Astrocyte (in vitro differentiated cells and primary cell): ENCODE measurements at regions not wholly inside any gene's neighbourhood (a gene's known extent, or its start where the extent isn't known, plus 50 kb on each side); places are given as distances from the start of the nearest gene placed in this dataset.

ENCODE experiments used
- DNase-seq: peaks from one replicate; pipeline ENCODE4 v3.0.0-alpha.2; 2010; ENCODE audit warnings: low read depth
- FAIRE-seq: peaks from 2 replicates; lab custom pipeline; 2011; peaks lifted over from hg19 to GRCh38; lab: Jason Lieb, UNC
- H2AFZ ChIP-seq: 2 replicates; pipeline ENCODE4 v1.6.0; 2012; ENCODE audit warnings: low read depth, low read length, inconsistent platforms
- H3K27ac ChIP-seq: 2 replicates; pipeline ENCODE4 v1.5.1; 2011; ENCODE audit warnings: low read depth, low read length, inconsistent platforms
- H3K27me3 ChIP-seq: 2 replicates; pipeline ENCODE4 v1.6.0; 2011; ENCODE audit warnings: low read length, inconsistent platforms; ENCODE audit not compliant: insufficient read depth
- H3K36me3 ChIP-seq: 2 replicates; pipeline ENCODE4 v1.5.1; 2011; ENCODE audit warnings: low read length, inconsistent platforms; ENCODE audit not compliant: insufficient read depth
- H3K4me1 ChIP-seq: 2 replicates; pipeline ENCODE4 v1.5.1; 2011; ENCODE audit warnings: low read length, inconsistent platforms; ENCODE audit not compliant: insufficient read depth
- H3K4me2 ChIP-seq: 2 replicates; pipeline ENCODE4 v1.6.0; 2012; ENCODE audit warnings: low read length, inconsistent platforms
- H3K4me3 ChIP-seq: 2 replicates; pipeline ENCODE4 v1.5.1; 2011; ENCODE audit warnings: low read depth, mild to moderate bottlenecking, low read length, inconsistent platforms; ENCODE audit not compliant: insufficient read depth
- H3K79me2 ChIP-seq: 2 replicates; pipeline ENCODE4 v1.6.0; 2012; ENCODE audit warnings: mild to moderate bottlenecking, low read length, inconsistent platforms; ENCODE audit not compliant: insufficient read depth
- H3K9ac ChIP-seq: 2 replicates; pipeline ENCODE4 v1.6.0; 2012; ENCODE audit warnings: mild to moderate bottlenecking, low read length, inconsistent platforms
- H3K9me3 ChIP-seq: 2 replicates; pipeline ENCODE4 v1.5.1; 2012; ENCODE audit warnings: low read depth, mild to moderate bottlenecking, low read length, inconsistent platforms; ENCODE audit not compliant: insufficient read depth
- H4K20me1 ChIP-seq: 2 replicates; pipeline ENCODE4 v1.6.0; 2012; ENCODE audit warnings: low read length, inconsistent platforms; ENCODE audit not compliant: insufficient read depth
- H3K27ac Mint-ChIP-seq: one replicate; pipeline ENCODE4 v1.8.0; 2021; ENCODE audit warnings: mild to moderate bottlenecking, mixed read lengths; ENCODE audit not compliant: unreplicated experiment
- H3K27me3 Mint-ChIP-seq: one replicate; pipeline ENCODE4 v1.8.0; 2021; ENCODE audit warnings: low read depth, mixed read lengths; ENCODE audit not compliant: unreplicated experiment
- H3K36me3 Mint-ChIP-seq: one replicate; pipeline ENCODE4 v1.8.0; 2021; ENCODE audit warnings: low read depth, mixed read lengths; ENCODE audit not compliant: unreplicated experiment
- H3K4me1 Mint-ChIP-seq: one replicate; pipeline ENCODE4 v1.8.0; 2021; ENCODE audit warnings: low read depth, mixed read lengths; ENCODE audit not compliant: unreplicated experiment
- H3K4me3 Mint-ChIP-seq: one replicate; pipeline ENCODE4 v1.8.0; 2021; ENCODE audit warnings: mild to moderate bottlenecking, moderate library complexity, mixed read lengths; ENCODE audit not compliant: unreplicated experiment
- H3K9me3 Mint-ChIP-seq: one replicate; pipeline ENCODE4 v1.8.0; 2021; ENCODE audit warnings: mild to moderate bottlenecking, mixed read lengths; ENCODE audit not compliant: unreplicated experiment
- CTCF ChIP-seq: IDR thresholded peaks from 2 replicates; pipeline ENCODE4 v1.5.1; 2011; ENCODE audit warnings: low read depth, mild to moderate bottlenecking, inconsistent platforms, low read length, moderate library complexity; ENCODE audit not compliant: insufficient read depth
- EZH2 ChIP-seq: IDR thresholded peaks from 2 replicates; pipeline ENCODE4 v1.6.1; 2012; ENCODE audit warnings: mild to moderate bottlenecking, low read length, inconsistent platforms; ENCODE audit not compliant: insufficient read depth

- H3K9ac ChIP-seq = no peak overlapping the region
- no peaks in the 10 kb centered on the region for H3K4me1 ChIP-seq
- H3K9me3 Mint-ChIP-seq = no peaks in the 10 kb centered on the region
- no peaks in the 10 kb centered on the region for H3K79me2 ChIP-seq
- no peaks in the 10 kb centered on the region for H4K20me1 ChIP-seq
- no peak for TF ChIP-seq EZH2
- no peak for TF ChIP-seq CTCF
- no peak overlapping the region for H3K27ac ChIP-seq
- H3K36me3 Mint-ChIP-seq = no peaks in the 10 kb centered on the region
- peaks cover 4% of the 10 kb centered on the region for H3K4me1 Mint-ChIP-seq
- no peak overlapping the region for H3K4me2 ChIP-seq
- H3K27me3 ChIP-seq = no peaks in the 10 kb centered on the region
- H3K36me3 ChIP-seq = no peaks in the 10 kb centered on the region
- no peak for FAIRE-seq
- no peak overlapping the region for H3K27ac Mint-ChIP-seq
- H3K4me3 Mint-ChIP-seq = no peak overlapping the region
- no peak overlapping the region for H2AFZ ChIP-seq
- no peaks in the 10 kb centered on the region for H3K9me3 ChIP-seq
- DNase-seq = no peak
- no peaks in the 10 kb centered on the region for H3K27me3 Mint-ChIP-seq
- no peak overlapping the region for H3K4me3 ChIP-seq
Observed at GRCh38 chr3:20909511-20909910, 723.5 kb upstream of the SGO1 start.

GRCh38 chr3:20905210-20905805, 719.3 kb upstream of the SGO1 start:
- no peak overlapping the region for H3K4me2 ChIP-seq
- no peak overlapping the region for H3K27ac Mint-ChIP-seq
- no peaks in the 10 kb centered on the region for H3K9me3 ChIP-seq
- H3K27ac ChIP-seq = no peak overlapping the region
- TF ChIP-seq CTCF (no peak), EZH2 (no peak)
- H3K27me3 Mint-ChIP-seq = no peaks in the 10 kb centered on the region
- H4K20me1 ChIP-seq = no peaks in the 10 kb centered on the region
- H3K4me1 Mint-ChIP-seq = peaks cover 4% of the 10 kb centered on the region
- DNase-seq (no peak), FAIRE-seq (no peak)
- no peaks in the 10 kb centered on the region for H3K4me1 ChIP-seq
- no peak overlapping the region for H3K4me3 Mint-ChIP-seq
- no peaks in the 10 kb centered on the region for H3K27me3 ChIP-seq
- no peaks in the 10 kb centered on the region for H3K79me2 ChIP-seq
- no peaks in the 10 kb centered on the region for H3K36me3 Mint-ChIP-seq
- no peak overlapping the region for H3K9ac ChIP-seq
- H3K36me3 ChIP-seq = no peaks in the 10 kb centered on the region
- no peak overlapping the region for H2AFZ ChIP-seq
- no peaks in the 10 kb centered on the region for H3K9me3 Mint-ChIP-seq
- H3K4me3 ChIP-seq = no peak overlapping the region

GRCh38 chr3:20904671-20905070, 718.7 kb upstream of the SGO1 start:
- H3K27me3 Mint-ChIP-seq = no peaks in the 10 kb centered on the region
- Histone ChIP-seq H3K4me1 (no peaks in the 10 kb centered on the region), H2AFZ (no peak overlapping the region), H4K20me1 (no peaks in the 10 kb centered on the region), H3K36me3 (no peaks in the 10 kb centered on the region), H3K4me3 (no peak overlapping the region), H3K9ac (no peak overlapping the region), H3K9me3 (no peaks in the 10 kb centered on the region), H3K27me3 (no peaks in the 10 kb centered on the region), H3K79me2 (no peaks in the 10 kb centered on the region), H3K27ac (no peak overlapping the region), H3K4me2 (no peak overlapping the region)
- peaks cover 4% of the 10 kb centered on the region for H3K4me1 Mint-ChIP-seq
- TF ChIP-seq CTCF = no peak
- TF ChIP-seq EZH2 = no peak
- no peaks in the 10 kb centered on the region for H3K9me3 Mint-ChIP-seq
- no peak overlapping the region for H3K4me3 Mint-ChIP-seq
- H3K36me3 Mint-ChIP-seq = no peaks in the 10 kb centered on the region
- no peak for DNase-seq
- H3K27ac Mint-ChIP-seq = no peak overlapping the region
- no peak for FAIRE-seq
